ENCODE measurements at regions not wholly inside any gene's neighbourhood (a gene's known extent, or its start where the extent isn't known, plus 50 kb on each side); places are given as distances from the start of the nearest gene placed in this dataset.

- TF ChIP-seq CTCF (IDR thresholded peaks at IDR 0.05) (no peak), GATA2 (CRISPR knock-in tag; IDR thresholded peaks at IDR 0.05) (no peak), SMC3 (IDR thresholded peaks at IDR 0.05; ENCODE audit: low read depth, low read length) (no peak), YY1 (IDR thresholded peaks at IDR 0.05; ENCODE audit: low read depth) (no peak), POLR2AphosphoS5 (IDR thresholded peaks at IDR 0.05; ENCODE audit: low read depth, low read length) (no peak)
Measured at GRCh38 chr12:82176761-82177490, 181.3 kb downstream of the CCDC59 start (continued).

- no peaks in the 10 kb centered on the region for H3K79me2 ChIP-seq (ENCODE audit: insufficient read depth)
- H3K4me2 ChIP-seq, result no peak overlapping the region
- H3K36me3 ChIP-seq (replicated peaks in 1 of 2; ENCODE audit: control insufficient read depth in 1 of 2, insufficient read depth in 2 of 2, low read length in 1 of 2), result no peaks in the 10 kb centered on the region
- TF ChIP-seq FOSL2 (IDR thresholded peaks at IDR 0.05; ENCODE audit: borderline replicate concordance, low read depth) (no peak), YY1 (IDR thresholded peaks at IDR 0.05; ENCODE audit: low read depth) (no peak), ZBTB33 (IDR thresholded peaks at IDR 0.05; ENCODE audit: borderline replicate concordance, low read depth) (no peak), RCOR1 (IDR thresholded peaks at IDR 0.05; ENCODE audit: low read length) (no peak), JUND (IDR thresholded peaks at IDR 0.05) (no peak), TAF1 (IDR thresholded peaks at IDR 0.05; ENCODE audit: borderline replicate concordance, low read depth, low read length) (no peak), EZH2phosphoT487 (IDR thresholded peaks at IDR 0.05; ENCODE audit: borderline replicate concordance, low read depth) (no peak), MEF2A (IDR thresholded peaks at IDR 0.05; ENCODE audit: borderline replicate concordance, low read depth) (no peak), GATA2 (CRISPR knock-in tag; IDR thresholded peaks at IDR 0.05) (no peak)
- DNase-seq, result no peak
- WGBS (ENCODE audit: low lambda C conversion rate), result 14% methylated on average over 4 of the region's 4 CpGs
- no peaks in the 10 kb centered on the region for H3K9me3 ChIP-seq
- no peak overlapping the region for H3K27ac ChIP-seq (ENCODE audit: low read depth in 2 of 2, low read length in 1 of 2)
- no peak overlapping the region for H3K4me3 ChIP-seq (ENCODE audit: low read depth in 2 of 2, low read length in 1 of 2)
- no peaks in the 10 kb centered on the region for H3F3A ChIP-seq (replicated peaks; ENCODE audit: insufficient read depth)
- H3K9ac ChIP-seq, result no peak overlapping the region
- no peak overlapping the region for H2AFZ ChIP-seq (ENCODE audit: low read depth)
- H3K4me1 ChIP-seq (ENCODE audit: control insufficient read depth in 1 of 2, insufficient read depth in 2 of 2, low read depth in 1 of 2, low read length in 1 of 2), result no peaks in the 10 kb centered on the region; a peak in 2 of 4 replicates
- no peaks in the 10 kb centered on the region for H3K27me3 ChIP-seq (ENCODE audit: insufficient read depth)
- H3K9me2 ChIP-seq, result no peaks in the 10 kb centered on the region
- CTCF ChIA-PET, result no interaction called here
- H4K20me1 ChIP-seq (ENCODE audit: insufficient read depth), result no peaks in the 10 kb centered on the region
- POLR2A ChIA-PET, result no interaction called here
Measured at GRCh38 chr12:82176026-82176425, 182.2 kb downstream of the CCDC59 start.
